ENCODE measurements at regions not wholly inside any gene's neighbourhood (a gene's known extent, or its start where the extent isn't known, plus 50 kb on each side); places are given as distances from the start of the nearest gene placed in this dataset.
"Not testable (repeated sequence)": the region's sequence is repeated elsewhere in the genome, so short reads cannot be mapped to it uniquely, and the experiment has no call there.

GRCh38 chr18:1585881-1586488, 681.3 kb downstream of the ADCYAP1 start:
- no peak for DNase-seq

- no peak for DNase-seq
Observed at GRCh38 chr18:1593091-1593490, 688.4 kb downstream of the ADCYAP1 start.

GRCh38 chr18:1595195-1595594, 690.5 kb downstream of the ADCYAP1 start:
- no peak for DNase-seq

- DNase-seq: no peak
Observed at GRCh38 chr18:1599196-1599595, 694.5 kb downstream of the ADCYAP1 start.

GRCh38 chr18:1604751-1605150, 700.1 kb downstream of the ADCYAP1 start:
- no peak for DNase-seq

- DNase-seq: no peak
Observed at GRCh38 chr18:1618364-1618763, 713.7 kb downstream of the ADCYAP1 start.

- DNase-seq: no peak
Observed at GRCh38 chr18:1619507-1619906, 714.8 kb downstream of the ADCYAP1 start.

GRCh38 chr18:1624612-1625011, 719.9 kb downstream of the ADCYAP1 start:
- DNase-seq: no peak

GRCh38 chr18:1627494-1627893, 722.8 kb downstream of the ADCYAP1 start:
- DNase-seq: no peak

- no peak for DNase-seq
Observed at GRCh38 chr18:1648712-1649111, 744.0 kb downstream of the ADCYAP1 start.

GRCh38 chr18:1652018-1652417, 747.3 kb downstream of the ADCYAP1 start:
- DNase-seq: no peak

- no peak for DNase-seq
Observed at GRCh38 chr18:1653873-1654272, 749.2 kb downstream of the ADCYAP1 start.

- no peak for DNase-seq
Observed at GRCh38 chr18:1657876-1658275, 753.2 kb downstream of the ADCYAP1 start.

GRCh38 chr18:1658908-1659566, 754.4 kb downstream of the ADCYAP1 start:
- no peak for DNase-seq

- DNase-seq: no peak
Observed at GRCh38 chr18:1663879-1664705, 759.4 kb downstream of the ADCYAP1 start.

- DNase-seq: no peak
Observed at GRCh38 chr18:1665079-1665478, 760.4 kb downstream of the ADCYAP1 start.

GRCh38 chr18:1668279-1668678, 763.6 kb downstream of the ADCYAP1 start:
- DNase-seq: no peak

- not testable (repeated sequence) for DNase-seq
Observed at GRCh38 chr18:1671710-1672109, 767.0 kb downstream of the ADCYAP1 start.

GRCh38 chr18:1676387-1676786, 771.7 kb downstream of the ADCYAP1 start:
- no peak for DNase-seq

GRCh38 chr18:1680108-1680507, 775.4 kb downstream of the ADCYAP1 start:
- DNase-seq: no peak

- DNase-seq: no peak
Observed at GRCh38 chr18:1691863-1692262, 787.2 kb downstream of the ADCYAP1 start.

- no peak for DNase-seq
Observed at GRCh38 chr18:1708006-1708405, 803.3 kb downstream of the ADCYAP1 start.

- DNase-seq: no peak
Observed at GRCh38 chr18:1710114-1710513, 805.4 kb downstream of the ADCYAP1 start.

- no peak for DNase-seq
Observed at GRCh38 chr18:1732143-1732542, 827.5 kb downstream of the ADCYAP1 start.

All from activated CD4-positive, alpha-beta T cell treated with anti-CD3 and anti-CD28 coated beads for 4 hours (primary cell).